CD4-positive, CD25-positive, alpha-beta regulatory T cell (primary cell): ENCODE measurements at regions not wholly inside any gene's neighbourhood (a gene's known extent, or its start where the extent isn't known, plus 50 kb on each side); places are given as distances from the start of the nearest gene placed in this dataset.
"Not testable (repeated sequence)": the region's sequence is repeated elsewhere in the genome, so short reads cannot be mapped to it uniquely, and the experiment has no call there.

Experiments
- ATAC-seq, 2 donors: fragments of 150-1000 bp; cut with Tn5 transposase; one replicate each; pipeline ENCODE4 v1.10.0; 2021; ENCODE audit warnings: low read depth in 2 of 2, moderate number of reproducible peaks in 2 of 2, moderate library complexity in 1 of 2
- DNase-seq, 3 donors: peaks; one replicate each; pipeline versions ENCODE4 v3.0.0 to v3.0.0-alpha.2; 2012 to 2022; ENCODE audit warnings: mixed read lengths in 1 of 3
- H3K27ac ChIP-seq: one replicate; pipeline ENCODE4 v1.7.0; 2013; ENCODE audit warnings: mild to moderate bottlenecking, low read length; ENCODE audit not compliant: insufficient read depth, poor library complexity, severe bottlenecking
- H3K27me3 ChIP-seq: one replicate; pipeline ENCODE4 v1.7.0; 2013; ENCODE audit warnings: low read length; ENCODE audit not compliant: control insufficient read depth, insufficient read depth
- H3K36me3 ChIP-seq: one replicate; pipeline ENCODE4 v1.7.0; 2013; ENCODE audit warnings: mild to moderate bottlenecking, low read length, moderate library complexity; ENCODE audit not compliant: control insufficient read depth, insufficient read depth
- H3K4me1 ChIP-seq: 2 replicates; pipeline ENCODE4 v1.7.0; 2013; ENCODE audit warnings: mild to moderate bottlenecking, low read length; ENCODE audit not compliant: insufficient read depth, control insufficient read depth, poor library complexity, severe bottlenecking
- H3K4me3 ChIP-seq: one replicate; pipeline ENCODE4 v1.7.0; 2013; ENCODE audit warnings: low read depth, mild to moderate bottlenecking, low read length, moderate library complexity
- H3K9me3 ChIP-seq, 2 experiments: 1 replicate in 1 of 2; 2 replicates in 1 of 2; pipeline ENCODE4 v1.7.0; 2013; ENCODE audit warnings: low read length in 2 of 2, mild to moderate bottlenecking in 1 of 2, moderate library complexity in 1 of 2; ENCODE audit not compliant: control insufficient read depth in 2 of 2
- H3K27ac Mint-ChIP-seq, 3 donors: one replicate each; pipeline ENCODE4 v1.8.0; 2020 to 2022; ENCODE audit warnings: mild to moderate bottlenecking in 3 of 3, mixed read lengths in 3 of 3, moderate library complexity in 2 of 3
- H3K27me3 Mint-ChIP-seq: one replicate; pipeline ENCODE4 v1.8.0; 2022; ENCODE audit warnings: mild to moderate bottlenecking, mixed read lengths
- H3K36me3 Mint-ChIP-seq: one replicate; pipeline ENCODE4 v1.8.0; 2020; ENCODE audit warnings: mixed read lengths
- H3K4me1 Mint-ChIP-seq, 4 donors: one replicate each; pipeline ENCODE4 v1.8.0; 2020 to 2022; ENCODE audit warnings: mixed read lengths in 4 of 4, mild to moderate bottlenecking in 1 of 4
- H3K4me3 Mint-ChIP-seq, 4 donors: one replicate each; pipeline ENCODE4 v1.8.0; 2020 to 2022; ENCODE audit warnings: mild to moderate bottlenecking in 4 of 4, mixed read lengths in 4 of 4, moderate library complexity in 3 of 4
- H3K9me3 Mint-ChIP-seq, 7 donors: one replicate each; pipeline ENCODE4 v1.8.0; 2020 to 2022; ENCODE audit warnings: mixed read lengths in 7 of 7, mild to moderate bottlenecking in 3 of 7, moderate library complexity in 2 of 7

DNA sequence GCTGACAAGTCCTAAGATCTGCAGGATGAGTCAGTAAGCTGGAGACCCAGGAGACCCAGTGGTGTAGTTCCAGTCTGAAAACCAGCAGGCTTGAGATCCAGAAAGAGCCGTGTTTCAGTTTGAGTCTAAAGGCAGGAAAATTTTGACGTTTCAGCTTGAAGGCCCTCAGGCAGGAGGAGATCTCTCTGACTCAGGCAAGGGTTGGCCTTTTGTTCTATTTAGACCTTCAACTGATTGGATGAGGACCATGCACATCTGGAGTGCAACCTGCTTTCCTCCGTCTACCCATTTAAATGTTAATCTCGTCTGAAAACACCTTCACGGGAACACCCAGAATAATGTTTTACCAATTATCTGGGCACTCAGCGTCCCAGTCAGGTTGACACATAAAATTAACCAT is 69.5 kb downstream of the NPIPA7 start:
- not testable (repeated sequence) for ATAC-seq, H3K27ac ChIP-seq, H3K9me3 ChIP-seq, H3K4me3 Mint-ChIP-seq, DNase-seq, H3K36me3 ChIP-seq, H3K4me3 ChIP-seq, H3K9me3 Mint-ChIP-seq, H3K4me1 Mint-ChIP-seq, H3K27me3 Mint-ChIP-seq, H3K36me3 Mint-ChIP-seq, H3K27ac Mint-ChIP-seq, H3K27me3 ChIP-seq, H3K4me1 ChIP-seq

GRCh38 chr16:16449712-16450237 is 70.8 kb downstream of the NPIPA7 start:
- H3K4me3 Mint-ChIP-seq, H3K36me3 ChIP-seq, H3K9me3 ChIP-seq, H3K27ac ChIP-seq, H3K27ac Mint-ChIP-seq, H3K4me1 ChIP-seq, H3K36me3 Mint-ChIP-seq, H3K4me3 ChIP-seq, H3K27me3 Mint-ChIP-seq, H3K9me3 Mint-ChIP-seq, ATAC-seq, H3K27me3 ChIP-seq, H3K4me1 Mint-ChIP-seq, DNase-seq: not testable (repeated sequence)

- H3K27me3 ChIP-seq, H3K4me1 ChIP-seq, H3K27ac ChIP-seq, H3K9me3 ChIP-seq, H3K27ac Mint-ChIP-seq, ATAC-seq, H3K27me3 Mint-ChIP-seq, H3K4me1 Mint-ChIP-seq, H3K4me3 ChIP-seq, H3K36me3 ChIP-seq, H3K36me3 Mint-ChIP-seq, H3K9me3 Mint-ChIP-seq, DNase-seq, H3K4me3 Mint-ChIP-seq: not testable (repeated sequence)
Measured at GRCh38 chr16:16451721-16452410, 72.9 kb downstream of the NPIPA7 start.

GRCh38 chr16:16458579-16458978 is 79.6 kb downstream of the NPIPA7 start:
- H3K27ac Mint-ChIP-seq, H3K4me3 ChIP-seq, H3K4me1 Mint-ChIP-seq, H3K27ac ChIP-seq, H3K36me3 Mint-ChIP-seq, H3K9me3 Mint-ChIP-seq, ATAC-seq, H3K4me1 ChIP-seq, H3K9me3 ChIP-seq, H3K4me3 Mint-ChIP-seq, H3K36me3 ChIP-seq, DNase-seq, H3K27me3 Mint-ChIP-seq, H3K27me3 ChIP-seq: not testable (repeated sequence)

DNA sequence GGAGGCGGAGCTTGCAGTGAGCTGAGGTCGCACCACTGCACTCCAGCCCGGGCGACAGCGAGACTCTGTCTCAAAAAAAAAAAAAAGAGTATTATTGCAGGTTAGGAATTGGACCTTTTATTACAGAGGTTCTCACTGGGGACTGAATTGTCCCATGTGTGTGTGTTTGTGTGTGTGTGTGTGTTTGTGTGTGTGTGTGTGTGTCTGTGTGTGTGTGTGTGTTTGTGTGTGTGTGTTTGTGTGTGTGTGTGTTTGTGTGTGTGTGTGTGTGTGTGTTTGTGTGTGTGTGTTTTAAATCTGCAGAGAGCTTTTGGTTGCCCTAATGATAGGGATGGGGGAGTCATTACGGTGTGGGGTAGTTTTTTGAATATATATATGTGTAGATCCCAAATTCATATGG is 84.9 kb downstream of the NPIPA7 start:
- not testable (repeated sequence) for H3K4me1 ChIP-seq, H3K4me3 ChIP-seq, H3K36me3 Mint-ChIP-seq, H3K27ac Mint-ChIP-seq, H3K36me3 ChIP-seq, H3K4me3 Mint-ChIP-seq, ATAC-seq, H3K4me1 Mint-ChIP-seq, DNase-seq, H3K9me3 ChIP-seq, H3K27ac ChIP-seq, H3K27me3 Mint-ChIP-seq, H3K27me3 ChIP-seq, H3K9me3 Mint-ChIP-seq

DNA sequence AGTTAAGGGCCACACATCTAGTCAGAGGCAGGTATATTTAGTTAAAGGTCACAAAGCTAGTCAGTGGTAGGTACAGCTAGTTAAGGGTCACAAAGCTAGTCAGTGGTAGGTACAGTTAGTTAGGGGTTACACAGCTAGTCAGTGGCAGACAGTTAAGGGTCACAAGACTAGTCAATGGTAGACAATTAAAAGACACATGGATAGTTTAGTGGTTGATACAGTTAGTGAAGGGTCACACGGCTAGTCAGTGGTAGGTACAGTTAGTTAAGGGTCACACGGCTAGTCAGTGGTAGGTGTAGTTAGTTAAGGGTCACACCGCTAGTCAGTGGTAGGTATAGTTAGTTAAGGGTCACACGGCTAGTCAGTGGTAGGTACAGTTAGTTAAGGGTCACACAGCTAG is 110.0 kb downstream of the NPIPA7 start:
- not testable (repeated sequence) for H3K36me3 Mint-ChIP-seq, H3K27me3 Mint-ChIP-seq, H3K27ac Mint-ChIP-seq, DNase-seq, H3K27ac ChIP-seq, H3K27me3 ChIP-seq, H3K9me3 ChIP-seq, H3K4me3 ChIP-seq, H3K4me3 Mint-ChIP-seq, H3K4me1 Mint-ChIP-seq, H3K36me3 ChIP-seq, ATAC-seq, H3K4me1 ChIP-seq, H3K9me3 Mint-ChIP-seq

- H3K27ac ChIP-seq, H3K4me3 ChIP-seq, H3K27me3 ChIP-seq, H3K36me3 ChIP-seq, H3K27me3 Mint-ChIP-seq, H3K27ac Mint-ChIP-seq, H3K4me3 Mint-ChIP-seq, DNase-seq, H3K9me3 Mint-ChIP-seq, H3K36me3 Mint-ChIP-seq, ATAC-seq, H3K9me3 ChIP-seq, H3K4me1 ChIP-seq, H3K4me1 Mint-ChIP-seq: not testable (repeated sequence)
Measured at GRCh38 chr16:16489466-16489865, 110.5 kb downstream of the NPIPA7 start.

DNA sequence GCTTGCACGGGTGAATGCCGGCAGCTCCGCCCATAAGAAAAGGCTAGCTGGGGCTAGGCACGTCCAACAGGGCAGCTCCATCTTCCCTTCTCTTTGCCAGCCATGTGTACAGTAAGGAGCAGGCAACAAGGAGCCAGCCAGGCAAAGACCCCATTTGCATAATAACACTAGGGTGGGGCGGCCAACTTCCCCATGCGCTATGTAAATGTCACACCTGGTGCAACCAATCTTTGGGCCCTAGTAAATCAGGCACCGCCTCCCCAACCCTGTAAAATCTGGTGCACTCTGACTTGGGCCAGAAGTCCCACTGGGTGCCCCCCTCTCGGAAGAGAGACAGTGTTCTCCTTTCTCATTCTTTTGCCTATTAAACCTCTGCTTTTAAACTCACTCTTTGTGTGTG is 115.2 kb downstream of the NPIPA7 start:
- not testable (repeated sequence) for ATAC-seq, H3K4me3 Mint-ChIP-seq, H3K27me3 Mint-ChIP-seq, H3K36me3 ChIP-seq, DNase-seq, H3K9me3 ChIP-seq, H3K27me3 ChIP-seq, H3K4me3 ChIP-seq, H3K27ac Mint-ChIP-seq, H3K9me3 Mint-ChIP-seq, H3K27ac ChIP-seq, H3K4me1 ChIP-seq, H3K36me3 Mint-ChIP-seq, H3K4me1 Mint-ChIP-seq
